OCI-LY1 (cell line): ENCODE measurements at regions not wholly inside any gene's neighbourhood (a gene's known extent, or its start where the extent isn't known, plus 50 kb on each side); places are given as distances from the start of the nearest gene placed in this dataset.

Experiments used
- EZH2 ChIP-seq: fragments of 200-600 bp; sonication (generic), shearing (Covaris generic); IDR thresholded peaks from 2 replicates; pipeline ENCODE4 v1.8.0; 2017; ENCODE audit warnings: borderline replicate concordance, mixed run types, mild to moderate bottlenecking, antibody characterized with exemption, low read length, moderate library complexity, mixed read lengths
- TF ChIP-seq, protein P1 (sequence below): fragments of 200-600 bp; sonication (generic), shearing (Covaris generic); IDR thresholded peaks from 2 replicates; pipeline ENCODE4 v1.5.1; 2017; ENCODE audit warnings: mild to moderate bottlenecking, antibody characterized with exemption, low read length, moderate library complexity, mixed read lengths

DNA sequence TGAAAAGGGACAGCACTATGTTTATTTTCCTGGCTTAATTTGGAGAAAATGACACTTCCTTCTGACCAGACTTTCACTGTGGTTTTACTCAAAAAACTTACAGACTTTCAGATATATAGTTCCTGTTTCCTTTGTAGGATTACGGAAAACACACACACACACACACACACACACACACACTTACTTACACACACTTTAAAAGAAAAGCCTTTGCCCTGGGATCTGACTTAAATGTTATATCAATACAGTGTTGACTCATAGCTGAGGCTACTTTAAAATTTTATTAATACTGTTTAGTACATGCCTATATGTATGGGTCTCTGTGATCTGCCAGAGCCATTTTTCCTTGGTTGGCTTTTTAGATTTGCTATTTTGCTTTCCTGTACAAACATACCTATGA, 758.3 kb downstream of the DNAH5 start:
- TF ChIP-seq, protein P1, sequence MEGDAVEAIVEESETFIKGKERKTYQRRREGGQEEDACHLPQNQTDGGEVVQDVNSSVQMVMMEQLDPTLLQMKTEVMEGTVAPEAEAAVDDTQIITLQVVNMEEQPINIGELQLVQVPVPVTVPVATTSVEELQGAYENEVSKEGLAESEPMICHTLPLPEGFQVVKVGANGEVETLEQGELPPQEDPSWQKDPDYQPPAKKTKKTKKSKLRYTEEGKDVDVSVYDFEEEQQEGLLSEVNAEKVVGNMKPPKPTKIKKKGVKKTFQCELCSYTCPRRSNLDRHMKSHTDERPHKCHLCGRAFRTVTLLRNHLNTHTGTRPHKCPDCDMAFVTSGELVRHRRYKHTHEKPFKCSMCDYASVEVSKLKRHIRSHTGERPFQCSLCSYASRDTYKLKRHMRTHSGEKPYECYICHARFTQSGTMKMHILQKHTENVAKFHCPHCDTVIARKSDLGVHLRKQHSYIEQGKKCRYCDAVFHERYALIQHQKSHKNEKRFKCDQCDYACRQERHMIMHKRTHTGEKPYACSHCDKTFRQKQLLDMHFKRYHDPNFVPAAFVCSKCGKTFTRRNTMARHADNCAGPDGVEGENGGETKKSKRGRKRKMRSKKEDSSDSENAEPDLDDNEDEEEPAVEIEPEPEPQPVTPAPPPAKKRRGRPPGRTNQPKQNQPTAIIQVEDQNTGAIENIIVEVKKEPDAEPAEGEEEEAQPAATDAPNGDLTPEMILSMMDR: no peak
- no peak for TF ChIP-seq EZH2
